Peyer's patch (tissue), 4 donors: ENCODE measurements at regions not wholly inside any gene's neighbourhood (a gene's known extent, or its start where the extent isn't known, plus 50 kb on each side); places are given as distances from the start of the nearest gene placed in this dataset.

Experiments
- DNase-seq, 3 donors: peaks; one replicate each; pipeline ENCODE4 v3.0.0-alpha.2; 2017 to 2019
- H3K27ac ChIP-seq, 4 donors: fragments of 200-600 bp; sonication (generic); one replicate each; pipeline ENCODE4 v1.5.1; 2016 to 2019
- H3K27me3 ChIP-seq, 2 donors: fragments of 200-600 bp; sonication (generic); one replicate each; pipeline ENCODE4 v1.5.1; 2019
- H3K36me3 ChIP-seq, 3 donors: fragments of 200-600 bp; sonication (generic); one replicate each; pipeline ENCODE4 v1.5.1; 2016 to 2019
- H3K4me1 ChIP-seq, 4 donors: fragments of 200-600 bp; sonication (generic); one replicate each; pipeline ENCODE4 v1.5.1; 2016 to 2019
- H3K4me3 ChIP-seq, 4 donors: fragments of 200-600 bp; sonication (generic); 1 replicate in 3 of 4; 2 replicates in 1 of 4; pipeline ENCODE4 v1.5.1; 2016 to 2019; ENCODE audit warnings: mild to moderate bottlenecking in 1 of 4
- H3K9me3 ChIP-seq, 4 donors: fragments of 200-600 bp; sonication (generic); one replicate each; pipeline ENCODE4 v1.5.1; 2016 to 2019; ENCODE audit warnings: mild to moderate bottlenecking in 1 of 4
- POLR2A ChIP-seq, 2 donors: fragments of 450-650 bp; IDR thresholded peaks; one replicate each; pipeline ENCODE4 v1.5.1; 2017; ENCODE audit warnings: antibody characterized with exemption in 2 of 2, mild to moderate bottlenecking in 2 of 2, moderate library complexity in 2 of 2
- TF ChIP-seq, protein P1 (sequence below), 6 experiments: fragments of 450-650 bp in 4 of 6; fragments of 200-600 bp in 2 of 6; sonication (generic) in 1 of 6; IDR thresholded peaks; one replicate each; pipeline ENCODE4 v1.5.1; 2017 to 2019; ENCODE audit warnings: antibody characterized with exemption in 6 of 6, mild to moderate bottlenecking in 3 of 6, moderate library complexity in 1 of 6

DNA sequence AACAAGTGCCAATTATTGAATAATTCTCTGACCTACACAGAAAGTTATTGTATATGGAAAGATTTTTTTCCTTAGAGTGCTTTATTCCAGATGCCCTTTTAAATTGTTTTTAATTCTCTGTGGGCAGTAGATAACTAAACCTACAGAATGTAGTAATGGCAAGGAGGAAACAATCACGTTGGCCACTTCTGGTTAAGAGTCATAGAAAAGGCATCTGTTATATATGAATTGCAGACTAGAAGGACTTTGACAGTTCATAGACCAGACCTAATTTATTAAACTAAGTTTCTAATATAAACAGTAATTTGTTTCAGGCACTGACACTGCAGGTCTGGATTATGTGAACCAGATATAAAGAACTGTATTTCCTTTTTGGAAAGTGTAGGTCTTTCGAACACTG is 607.5 kb downstream of the PLCL1 start:
- TF ChIP-seq POLR2A (IDR thresholded peaks at IDR 0.05), result no peak
- TF ChIP-seq, protein P1, sequence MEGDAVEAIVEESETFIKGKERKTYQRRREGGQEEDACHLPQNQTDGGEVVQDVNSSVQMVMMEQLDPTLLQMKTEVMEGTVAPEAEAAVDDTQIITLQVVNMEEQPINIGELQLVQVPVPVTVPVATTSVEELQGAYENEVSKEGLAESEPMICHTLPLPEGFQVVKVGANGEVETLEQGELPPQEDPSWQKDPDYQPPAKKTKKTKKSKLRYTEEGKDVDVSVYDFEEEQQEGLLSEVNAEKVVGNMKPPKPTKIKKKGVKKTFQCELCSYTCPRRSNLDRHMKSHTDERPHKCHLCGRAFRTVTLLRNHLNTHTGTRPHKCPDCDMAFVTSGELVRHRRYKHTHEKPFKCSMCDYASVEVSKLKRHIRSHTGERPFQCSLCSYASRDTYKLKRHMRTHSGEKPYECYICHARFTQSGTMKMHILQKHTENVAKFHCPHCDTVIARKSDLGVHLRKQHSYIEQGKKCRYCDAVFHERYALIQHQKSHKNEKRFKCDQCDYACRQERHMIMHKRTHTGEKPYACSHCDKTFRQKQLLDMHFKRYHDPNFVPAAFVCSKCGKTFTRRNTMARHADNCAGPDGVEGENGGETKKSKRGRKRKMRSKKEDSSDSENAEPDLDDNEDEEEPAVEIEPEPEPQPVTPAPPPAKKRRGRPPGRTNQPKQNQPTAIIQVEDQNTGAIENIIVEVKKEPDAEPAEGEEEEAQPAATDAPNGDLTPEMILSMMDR (IDR thresholded peaks at IDR 0.05), result no peak
- H3K27me3 ChIP-seq, result no peaks in the 10 kb centered on the region
- no peak overlapping the region for H3K4me3 ChIP-seq
- no peaks in the 10 kb centered on the region for H3K4me1 ChIP-seq
- no peak for DNase-seq
- H3K36me3 ChIP-seq, result no peaks in the 10 kb centered on the region
- H3K9me3 ChIP-seq, result no peaks in the 10 kb centered on the region
- no peak overlapping the region for H3K27ac ChIP-seq

DNA sequence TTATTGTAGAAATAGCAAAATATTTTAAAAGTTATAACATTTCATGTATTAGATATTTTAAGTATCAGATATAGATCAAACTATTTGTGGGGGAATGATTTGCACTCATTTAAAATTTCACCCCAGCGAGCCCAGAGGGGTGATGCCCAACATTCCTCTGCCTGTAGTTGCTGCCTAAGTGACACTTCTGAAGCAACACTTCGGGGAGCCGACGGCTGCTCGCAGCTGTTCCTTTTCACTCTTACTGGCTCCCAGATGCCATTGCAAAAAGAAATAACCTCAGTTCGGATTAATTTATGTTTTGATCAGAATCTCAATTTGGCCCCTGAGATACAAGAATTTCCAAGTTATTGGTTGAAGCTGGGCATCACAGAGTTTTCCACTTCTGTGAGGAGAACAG is 603.8 kb downstream of the PLCL1 start:
- H3K4me3 ChIP-seq, result no peak overlapping the region
- DNase-seq, result no peak

DNA sequence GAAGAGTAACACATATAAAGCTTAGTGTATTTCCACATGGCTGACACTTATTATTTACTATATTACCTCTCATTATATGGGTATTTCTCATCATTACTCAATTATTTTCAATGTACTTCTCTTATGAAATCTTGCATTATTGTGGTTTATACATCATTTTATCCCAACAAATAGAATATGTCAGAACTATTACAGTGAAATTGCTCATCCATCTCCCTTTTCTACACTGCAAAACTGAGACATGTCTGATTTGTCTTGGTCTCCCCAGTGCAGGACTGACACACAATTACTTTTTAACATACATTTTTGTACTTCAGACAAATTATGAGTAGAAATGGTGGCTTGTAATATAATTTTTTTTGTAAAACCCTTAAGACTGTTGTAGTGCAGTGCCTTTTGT is 600.9 kb downstream of the PLCL1 start:
- Histone ChIP-seq H3K36me3 (no peaks in the 10 kb centered on the region), H3K9me3 (no peaks in the 10 kb centered on the region), H3K27me3 (no peaks in the 10 kb centered on the region), H3K27ac (no peak overlapping the region), H3K4me3 (no peak overlapping the region), H3K4me1 (no peaks in the 10 kb centered on the region)
- TF ChIP-seq POLR2A (IDR thresholded peaks at IDR 0.05), result no peak
- TF ChIP-seq, protein P1 (IDR thresholded peaks at IDR 0.05), result no peak
- DNase-seq, result no peak

More for the DNA sequence above, 603.8 kb downstream of the PLCL1 start:
- H3K27ac ChIP-seq, result no peak overlapping the region
- no peaks in the 10 kb centered on the region for H3K27me3 ChIP-seq
- no peaks in the 10 kb centered on the region for H3K4me1 ChIP-seq
- no peaks in the 10 kb centered on the region for H3K9me3 ChIP-seq
- TF ChIP-seq POLR2A (IDR thresholded peaks at IDR 0.05), result no peak
- TF ChIP-seq, protein P1 (IDR thresholded peaks at IDR 0.05), result no peak
- H3K36me3 ChIP-seq, result no peaks in the 10 kb centered on the region

DNA sequence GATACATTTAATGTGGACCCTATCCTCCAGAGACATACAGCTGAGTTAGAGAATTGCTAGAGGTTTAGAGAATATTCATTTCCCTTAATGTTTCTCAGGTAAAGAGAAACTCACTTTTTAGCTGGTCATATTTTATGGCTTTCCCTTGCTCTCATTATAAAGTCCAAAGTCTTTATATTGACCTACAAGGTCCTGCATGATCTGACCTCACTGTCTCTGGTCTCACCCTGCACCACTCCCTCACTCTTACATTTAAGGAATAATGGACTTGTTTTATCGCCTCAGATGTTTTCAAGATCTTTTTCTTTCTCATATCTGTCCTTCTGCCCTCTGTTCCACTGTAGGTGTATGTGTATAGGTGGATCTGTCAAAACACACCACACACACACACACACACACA is 597.3 kb downstream of the PLCL1 start:
- Histone ChIP-seq H3K4me3 (no peak overlapping the region), H3K4me1 (no peaks in the 10 kb centered on the region), H3K9me3 (no peaks in the 10 kb centered on the region), H3K36me3 (no peaks in the 10 kb centered on the region), H3K27ac (no peak overlapping the region), H3K27me3 (no peaks in the 10 kb centered on the region)
- no peak for DNase-seq
- TF ChIP-seq POLR2A (IDR thresholded peaks at IDR 0.05), result no peak
- TF ChIP-seq, protein P1 (IDR thresholded peaks at IDR 0.05), result no peak

DNA sequence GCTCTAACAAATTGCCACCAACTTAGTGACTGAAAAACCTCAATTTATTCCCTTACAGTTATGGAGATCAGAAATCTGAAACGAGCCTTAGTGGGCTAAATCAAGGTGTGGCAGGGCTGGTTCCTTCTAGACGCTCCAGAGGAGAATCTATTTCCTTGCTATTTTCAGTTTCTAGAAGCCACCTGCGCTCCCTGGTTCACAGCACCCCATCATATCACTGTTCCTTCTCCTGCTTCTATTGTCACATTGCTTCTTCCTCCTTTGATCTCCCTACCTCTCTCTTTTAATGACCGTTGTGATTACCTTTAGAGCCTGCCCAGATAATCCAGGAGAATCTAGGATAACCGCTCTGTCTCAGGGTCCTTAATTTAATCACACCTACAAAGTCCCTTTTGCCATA is 596.6 kb downstream of the PLCL1 start:
- no peak overlapping the region for H3K4me3 ChIP-seq
- H3K27ac ChIP-seq, result no peak overlapping the region
- H3K4me1 ChIP-seq, result no peaks in the 10 kb centered on the region
- no peaks in the 10 kb centered on the region for H3K27me3 ChIP-seq
- no peak for TF ChIP-seq POLR2A (IDR thresholded peaks at IDR 0.05)
- TF ChIP-seq, protein P1 (IDR thresholded peaks at IDR 0.05), result no peak
- H3K9me3 ChIP-seq, result no peaks in the 10 kb centered on the region
- no peak for DNase-seq
- H3K36me3 ChIP-seq, result no peaks in the 10 kb centered on the region

DNA sequence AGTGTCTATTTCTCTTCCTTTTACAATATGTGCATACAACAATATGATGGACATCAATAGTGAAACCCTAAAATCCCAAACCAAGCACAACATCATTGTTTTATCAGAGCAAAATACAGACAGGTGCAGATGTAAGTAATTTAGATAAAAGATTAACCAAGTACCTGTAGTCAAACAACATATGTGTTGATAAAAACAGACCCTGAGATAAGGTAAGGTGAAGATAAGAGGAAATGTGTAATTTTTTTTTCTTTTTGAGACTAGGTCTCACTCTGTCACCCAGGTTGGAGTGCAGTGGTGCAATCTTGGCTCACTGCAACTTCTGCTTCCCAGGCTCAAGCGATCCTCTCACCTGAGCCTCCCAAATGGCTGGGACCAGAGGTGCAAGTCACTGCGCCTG is 589.8 kb downstream of the PLCL1 start:
- H3K27me3 ChIP-seq, result no peaks in the 10 kb centered on the region
- no peak overlapping the region for H3K4me3 ChIP-seq
- TF ChIP-seq POLR2A (IDR thresholded peaks at IDR 0.05), result no peak
- TF ChIP-seq, protein P1 (IDR thresholded peaks at IDR 0.05), result no peak
- peaks cover 0 to 8% (median 0%) of the 10 kb centered on the region in 4 donors for H3K4me1 ChIP-seq
- H3K27ac ChIP-seq, result no peak overlapping the region
- H3K36me3 ChIP-seq, result no peaks in the 10 kb centered on the region
- H3K9me3 ChIP-seq, result no peaks in the 10 kb centered on the region
- no peak for DNase-seq
